ENCODE measurements at regions not wholly inside any gene's neighbourhood (a gene's known extent, or its start where the extent isn't known, plus 50 kb on each side); places are given as distances from the start of the nearest gene placed in this dataset.
A peak's percentile ranks its signal among the peaks of the same experiment; 100 is the strongest.

DNA sequence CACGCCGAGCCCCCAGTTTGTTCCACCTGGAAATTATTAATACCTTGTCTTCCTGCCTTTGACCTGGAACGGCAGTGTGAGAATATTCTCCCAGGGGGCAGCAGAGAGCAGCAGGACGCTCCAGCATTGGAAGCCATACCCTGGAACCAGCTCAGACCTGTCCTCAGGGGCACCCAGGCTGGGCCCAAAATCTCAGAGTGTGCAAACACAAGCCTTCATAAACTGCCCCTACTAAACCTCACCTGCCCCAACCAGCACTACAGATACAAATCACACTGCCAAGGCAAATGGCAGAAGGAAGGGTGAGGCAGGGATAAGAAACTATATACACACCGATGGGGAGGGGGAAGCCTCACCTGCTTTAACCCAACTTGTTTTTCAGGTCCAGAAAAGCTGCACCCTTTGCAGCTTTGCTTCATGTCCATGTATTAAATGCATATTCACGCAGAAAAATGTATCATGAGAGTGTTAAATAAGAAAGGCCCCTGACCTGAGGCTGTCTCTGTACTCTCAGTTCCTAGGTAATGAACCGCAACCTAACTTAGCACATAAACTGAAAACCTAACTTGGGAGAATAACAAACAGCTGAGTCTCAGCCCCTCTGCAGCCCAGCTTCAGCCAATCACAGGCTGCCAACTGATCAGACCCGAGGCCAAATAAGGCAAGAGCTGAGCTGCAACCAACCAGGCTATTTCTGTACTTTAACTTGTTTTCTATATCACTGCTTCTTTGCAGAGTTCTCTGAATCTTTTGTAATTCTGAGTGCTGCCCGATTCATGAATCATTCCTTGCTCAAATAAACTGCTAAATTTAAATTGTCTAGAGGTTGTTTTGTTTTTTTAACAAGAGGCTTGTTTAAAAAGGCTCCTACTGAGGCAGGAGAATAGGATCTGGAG, 130.1 kb downstream of the SPTSSA start (continued):
- TF ChIP-seq NCOR1 (IDR thresholded peaks at IDR 0.05; ENCODE audit: borderline replicate concordance, low read length) (peak; percentile 61; the same call in 1 of the 2 replicates), ZBTB7A (CRISPR knock-in tag; IDR thresholded peaks at IDR 0.05) (peak; percentile 48; the same call in 1 of the 2 replicates), JARID2 (CRISPR knock-in tag; IDR thresholded peaks at IDR 0.05; ENCODE audit: insufficient replicate concordance) (peak; percentile 61), ZNF10 (CRISPR knock-in tag; IDR thresholded peaks at IDR 0.05; ENCODE audit: borderline replicate concordance, low read depth) (no peak), ZBTB3 (CRISPR knock-in tag; IDR thresholded peaks at IDR 0.05; ENCODE audit: borderline replicate concordance, low read depth) (peak; percentile 43; the same call in 1 of the 2 replicates), RELA (CRISPR knock-in tag; IDR thresholded peaks at IDR 0.05) (peak; percentile 96)
- TF ChIP-seq, protein P1, sequence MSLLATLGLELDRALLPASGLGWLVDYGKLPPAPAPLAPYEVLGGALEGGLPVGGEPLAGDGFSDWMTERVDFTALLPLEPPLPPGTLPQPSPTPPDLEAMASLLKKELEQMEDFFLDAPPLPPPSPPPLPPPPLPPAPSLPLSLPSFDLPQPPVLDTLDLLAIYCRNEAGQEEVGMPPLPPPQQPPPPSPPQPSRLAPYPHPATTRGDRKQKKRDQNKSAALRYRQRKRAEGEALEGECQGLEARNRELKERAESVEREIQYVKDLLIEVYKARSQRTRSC (CRISPR knock-in tag; IDR thresholded peaks at IDR 0.05; ENCODE audit: low read depth) = no peak
- TF ChIP-seq, protein P2, sequence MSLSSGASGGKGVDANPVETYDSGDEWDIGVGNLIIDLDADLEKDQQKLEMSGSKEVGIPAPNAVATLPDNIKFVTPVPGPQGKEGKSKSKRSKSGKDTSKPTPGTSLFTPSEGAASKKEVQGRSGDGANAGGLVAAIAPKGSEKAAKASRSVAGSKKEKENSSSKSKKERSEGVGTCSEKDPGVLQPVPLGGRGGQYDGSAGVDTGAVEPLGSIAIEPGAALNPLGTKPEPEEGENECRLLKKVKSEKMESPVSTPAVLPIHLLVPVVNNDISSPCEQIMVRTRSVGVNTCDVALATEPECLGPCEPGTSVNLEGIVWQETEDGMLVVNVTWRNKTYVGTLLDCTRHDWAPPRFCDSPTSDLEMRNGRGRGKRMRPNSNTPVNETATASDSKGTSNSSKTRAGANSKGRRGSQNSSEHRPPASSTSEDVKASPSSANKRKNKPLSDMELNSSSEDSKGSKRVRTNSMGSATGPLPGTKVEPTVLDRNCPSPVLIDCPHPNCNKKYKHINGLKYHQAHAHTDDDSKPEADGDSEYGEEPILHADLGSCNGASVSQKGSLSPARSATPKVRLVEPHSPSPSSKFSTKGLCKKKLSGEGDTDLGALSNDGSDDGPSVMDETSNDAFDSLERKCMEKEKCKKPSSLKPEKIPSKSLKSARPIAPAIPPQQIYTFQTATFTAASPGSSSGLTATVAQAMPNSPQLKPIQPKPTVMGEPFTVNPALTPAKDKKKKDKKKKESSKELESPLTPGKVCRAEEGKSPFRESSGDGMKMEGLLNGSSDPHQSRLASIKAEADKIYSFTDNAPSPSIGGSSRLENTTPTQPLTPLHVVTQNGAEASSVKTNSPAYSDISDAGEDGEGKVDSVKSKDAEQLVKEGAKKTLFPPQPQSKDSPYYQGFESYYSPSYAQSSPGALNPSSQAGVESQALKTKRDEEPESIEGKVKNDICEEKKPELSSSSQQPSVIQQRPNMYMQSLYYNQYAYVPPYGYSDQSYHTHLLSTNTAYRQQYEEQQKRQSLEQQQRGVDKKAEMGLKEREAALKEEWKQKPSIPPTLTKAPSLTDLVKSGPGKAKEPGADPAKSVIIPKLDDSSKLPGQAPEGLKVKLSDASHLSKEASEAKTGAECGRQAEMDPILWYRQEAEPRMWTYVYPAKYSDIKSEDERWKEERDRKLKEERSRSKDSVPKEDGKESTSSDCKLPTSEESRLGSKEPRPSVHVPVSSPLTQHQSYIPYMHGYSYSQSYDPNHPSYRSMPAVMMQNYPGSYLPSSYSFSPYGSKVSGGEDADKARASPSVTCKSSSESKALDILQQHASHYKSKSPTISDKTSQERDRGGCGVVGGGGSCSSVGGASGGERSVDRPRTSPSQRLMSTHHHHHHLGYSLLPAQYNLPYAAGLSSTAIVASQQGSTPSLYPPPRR (CRISPR knock-in tag; IDR thresholded peaks at IDR 0.05; ENCODE audit: borderline replicate concordance) = no peak
- TF ChIP-seq, protein P3, sequence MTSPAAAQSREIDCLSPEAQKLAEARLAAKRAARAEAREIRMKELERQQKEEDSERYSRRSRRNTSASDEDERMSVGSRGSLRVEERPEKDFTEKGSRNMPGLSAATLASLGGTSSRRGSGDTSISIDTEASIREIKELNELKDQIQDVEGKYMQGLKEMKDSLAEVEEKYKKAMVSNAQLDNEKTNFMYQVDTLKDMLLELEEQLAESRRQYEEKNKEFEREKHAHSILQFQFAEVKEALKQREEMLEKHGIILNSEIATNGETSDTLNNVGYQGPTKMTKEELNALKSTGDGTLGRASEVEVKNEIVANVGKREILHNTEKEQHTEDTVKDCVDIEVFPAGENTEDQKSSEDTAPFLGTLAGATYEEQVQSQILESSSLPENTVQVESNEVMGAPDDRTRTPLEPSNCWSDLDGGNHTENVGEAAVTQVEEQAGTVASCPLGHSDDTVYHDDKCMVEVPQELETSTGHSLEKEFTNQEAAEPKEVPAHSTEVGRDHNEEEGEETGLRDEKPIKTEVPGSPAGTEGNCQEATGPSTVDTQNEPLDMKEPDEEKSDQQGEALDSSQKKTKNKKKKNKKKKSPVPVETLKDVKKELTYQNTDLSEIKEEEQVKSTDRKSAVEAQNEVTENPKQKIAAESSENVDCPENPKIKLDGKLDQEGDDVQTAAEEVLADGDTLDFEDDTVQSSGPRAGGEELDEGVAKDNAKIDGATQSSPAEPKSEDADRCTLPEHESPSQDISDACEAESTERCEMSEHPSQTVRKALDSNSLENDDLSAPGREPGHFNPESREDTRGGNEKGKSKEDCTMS (CRISPR knock-in tag; conservative IDR thresholded peaks at IDR 0.05) = no peak; the same call in 1 of the 2 replicates
- TF ChIP-seq, protein P4, sequence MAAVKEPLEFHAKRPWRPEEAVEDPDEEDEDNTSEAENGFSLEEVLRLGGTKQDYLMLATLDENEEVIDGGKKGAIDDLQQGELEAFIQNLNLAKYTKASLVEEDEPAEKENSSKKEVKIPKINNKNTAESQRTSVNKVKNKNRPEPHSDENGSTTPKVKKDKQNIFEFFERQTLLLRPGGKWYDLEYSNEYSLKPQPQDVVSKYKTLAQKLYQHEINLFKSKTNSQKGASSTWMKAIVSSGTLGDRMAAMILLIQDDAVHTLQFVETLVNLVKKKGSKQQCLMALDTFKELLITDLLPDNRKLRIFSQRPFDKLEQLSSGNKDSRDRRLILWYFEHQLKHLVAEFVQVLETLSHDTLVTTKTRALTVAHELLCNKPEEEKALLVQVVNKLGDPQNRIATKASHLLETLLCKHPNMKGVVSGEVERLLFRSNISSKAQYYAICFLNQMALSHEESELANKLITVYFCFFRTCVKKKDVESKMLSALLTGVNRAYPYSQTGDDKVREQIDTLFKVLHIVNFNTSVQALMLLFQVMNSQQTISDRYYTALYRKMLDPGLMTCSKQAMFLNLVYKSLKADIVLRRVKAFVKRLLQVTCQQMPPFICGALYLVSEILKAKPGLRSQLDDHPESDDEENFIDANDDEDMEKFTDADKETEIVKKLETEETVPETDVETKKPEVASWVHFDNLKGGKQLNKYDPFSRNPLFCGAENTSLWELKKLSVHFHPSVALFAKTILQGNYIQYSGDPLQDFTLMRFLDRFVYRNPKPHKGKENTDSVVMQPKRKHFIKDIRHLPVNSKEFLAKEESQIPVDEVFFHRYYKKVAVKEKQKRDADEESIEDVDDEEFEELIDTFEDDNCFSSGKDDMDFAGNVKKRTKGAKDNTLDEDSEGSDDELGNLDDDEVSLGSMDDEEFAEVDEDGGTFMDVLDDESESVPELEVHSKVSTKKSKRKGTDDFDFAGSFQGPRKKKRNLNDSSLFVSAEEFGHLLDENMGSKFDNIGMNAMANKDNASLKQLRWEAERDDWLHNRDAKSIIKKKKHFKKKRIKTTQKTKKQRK (IDR thresholded peaks at IDR 0.05; ENCODE audit: low read length) = no peak
- TF ChIP-seq, protein P5, sequence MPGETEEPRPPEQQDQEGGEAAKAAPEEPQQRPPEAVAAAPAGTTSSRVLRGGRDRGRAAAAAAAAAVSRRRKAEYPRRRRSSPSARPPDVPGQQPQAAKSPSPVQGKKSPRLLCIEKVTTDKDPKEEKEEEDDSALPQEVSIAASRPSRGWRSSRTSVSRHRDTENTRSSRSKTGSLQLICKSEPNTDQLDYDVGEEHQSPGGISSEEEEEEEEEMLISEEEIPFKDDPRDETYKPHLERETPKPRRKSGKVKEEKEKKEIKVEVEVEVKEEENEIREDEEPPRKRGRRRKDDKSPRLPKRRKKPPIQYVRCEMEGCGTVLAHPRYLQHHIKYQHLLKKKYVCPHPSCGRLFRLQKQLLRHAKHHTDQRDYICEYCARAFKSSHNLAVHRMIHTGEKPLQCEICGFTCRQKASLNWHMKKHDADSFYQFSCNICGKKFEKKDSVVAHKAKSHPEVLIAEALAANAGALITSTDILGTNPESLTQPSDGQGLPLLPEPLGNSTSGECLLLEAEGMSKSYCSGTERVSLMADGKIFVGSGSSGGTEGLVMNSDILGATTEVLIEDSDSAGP (CRISPR knock-in tag; IDR thresholded peaks at IDR 0.05; ENCODE audit: borderline replicate concordance) = peak; percentile 51; the same call in 1 of the 2 replicates

All from HepG2 (cell line).